ENCODE measurements at regions not wholly inside any gene's neighbourhood (a gene's known extent, or its start where the extent isn't known, plus 50 kb on each side); places are given as distances from the start of the nearest gene placed in this dataset.

- H3K4me3 ChIP-seq (ENCODE audit: low read depth in 2 of 2, low read length in 2 of 2), result no peak overlapping the region
- no peak overlapping the region for H3K27ac ChIP-seq (ENCODE audit: low read length)
- POLR2A ChIA-PET, result no interaction called here
- no TSS peak for BruUV-seq (replicated peaks)
- in situ Hi-C loops (cut with HindIII; ENCODE audit: low pct_unique_long_range_greater_than_20kb, low sequenced_read_pairs) (no loop called here), intact Hi-C loops (cut with micrococcal nuclease; ENCODE audit: unreplicated experiment) (no loop called here)
- CTCF ChIA-PET, result no interaction called here
- peaks cover 4% of the 10 kb centered on the region; the same call in 1 of the 2 replicates for H3K9me3 ChIP-seq (ENCODE audit: control insufficient read depth, insufficient read depth, low read depth, low read length)
- no peaks in the 10 kb centered on the region for H3K27me3 ChIP-seq (ENCODE audit: control insufficient read depth, insufficient read depth, low read length)
- TF ChIP-seq REST (IDR thresholded peaks at IDR 0.05; ENCODE audit: insufficient read depth in 1 of 2, low read depth in 2 of 2, low read length in 1 of 2) (no peak), POLR2AphosphoS5 (IDR thresholded peaks at IDR 0.05; ENCODE audit: low read depth, low read length) (no peak), SIN3A (IDR thresholded peaks at IDR 0.05; ENCODE audit: borderline replicate concordance, insufficient read depth, low read depth, low read length) (no peak), TCF7L2 (IDR thresholded peaks at IDR 0.05; ENCODE audit: low read depth, low read length) (no peak)
- TF ChIP-seq, protein P1, sequence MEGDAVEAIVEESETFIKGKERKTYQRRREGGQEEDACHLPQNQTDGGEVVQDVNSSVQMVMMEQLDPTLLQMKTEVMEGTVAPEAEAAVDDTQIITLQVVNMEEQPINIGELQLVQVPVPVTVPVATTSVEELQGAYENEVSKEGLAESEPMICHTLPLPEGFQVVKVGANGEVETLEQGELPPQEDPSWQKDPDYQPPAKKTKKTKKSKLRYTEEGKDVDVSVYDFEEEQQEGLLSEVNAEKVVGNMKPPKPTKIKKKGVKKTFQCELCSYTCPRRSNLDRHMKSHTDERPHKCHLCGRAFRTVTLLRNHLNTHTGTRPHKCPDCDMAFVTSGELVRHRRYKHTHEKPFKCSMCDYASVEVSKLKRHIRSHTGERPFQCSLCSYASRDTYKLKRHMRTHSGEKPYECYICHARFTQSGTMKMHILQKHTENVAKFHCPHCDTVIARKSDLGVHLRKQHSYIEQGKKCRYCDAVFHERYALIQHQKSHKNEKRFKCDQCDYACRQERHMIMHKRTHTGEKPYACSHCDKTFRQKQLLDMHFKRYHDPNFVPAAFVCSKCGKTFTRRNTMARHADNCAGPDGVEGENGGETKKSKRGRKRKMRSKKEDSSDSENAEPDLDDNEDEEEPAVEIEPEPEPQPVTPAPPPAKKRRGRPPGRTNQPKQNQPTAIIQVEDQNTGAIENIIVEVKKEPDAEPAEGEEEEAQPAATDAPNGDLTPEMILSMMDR (IDR thresholded peaks at IDR 0.05), result no peak
- ATAC-seq (no peak), DNase-seq (ENCODE audit: low read depth, low spot score) (no peak)
- no peaks in the 10 kb centered on the region for H3K36me3 ChIP-seq (ENCODE audit: control insufficient read depth, insufficient read depth, low read length)
- no peaks in the 10 kb centered on the region for H3K4me1 ChIP-seq (ENCODE audit: control insufficient read depth, insufficient read depth, low read length)
Observed at GRCh38 chr15:69929905-69930630, 167.6 kb downstream of the TLE3 start.

GRCh38 chr15:69930754-69931153 lies 167.0 kb downstream of the TLE3 start:
- no peaks in the 10 kb centered on the region for H3K4me1 ChIP-seq (ENCODE audit: control insufficient read depth, insufficient read depth, low read length)
- TF ChIP-seq REST (IDR thresholded peaks at IDR 0.05; ENCODE audit: insufficient read depth in 1 of 2, low read depth in 2 of 2, low read length in 1 of 2) (no peak), TCF7L2 (IDR thresholded peaks at IDR 0.05; ENCODE audit: low read depth, low read length) (no peak), POLR2AphosphoS5 (IDR thresholded peaks at IDR 0.05; ENCODE audit: low read depth, low read length) (no peak), SIN3A (IDR thresholded peaks at IDR 0.05; ENCODE audit: borderline replicate concordance, insufficient read depth, low read depth, low read length) (no peak)
- TF ChIP-seq, protein P1 (IDR thresholded peaks at IDR 0.05), result no peak
- intact Hi-C loops (cut with micrococcal nuclease; ENCODE audit: unreplicated experiment) (no loop called here), in situ Hi-C loops (cut with HindIII; ENCODE audit: low pct_unique_long_range_greater_than_20kb, low sequenced_read_pairs) (no loop called here)
- DNase-seq (ENCODE audit: low read depth, low spot score), result no peak
- CTCF ChIA-PET, result no interaction called here
- H3K4me3 ChIP-seq (ENCODE audit: low read depth in 2 of 2, low read length in 2 of 2), result no peak overlapping the region
- H3K27me3 ChIP-seq (ENCODE audit: control insufficient read depth, insufficient read depth, low read length), result peaks cover 4% of the 10 kb centered on the region; the same call in 1 of the 2 replicates
- H3K9me3 ChIP-seq (ENCODE audit: control insufficient read depth, insufficient read depth, low read depth, low read length), result no peaks in the 10 kb centered on the region
- no peak overlapping the region for H3K27ac ChIP-seq (ENCODE audit: low read length)
- POLR2A ChIA-PET, result no interaction called here
- H3K36me3 ChIP-seq (ENCODE audit: control insufficient read depth, insufficient read depth, low read length), result no peaks in the 10 kb centered on the region
- BruUV-seq (replicated peaks), result no TSS peak
- ATAC-seq, result no peak
